H1 (cell line): ENCODE measurements at regions not wholly inside any gene's neighbourhood (a gene's known extent, or its start where the extent isn't known, plus 50 kb on each side); places are given as distances from the start of the nearest gene placed in this dataset.

ENCODE experiments used
- CTCF ChIA-PET: fragments of 300-600 bp; sonication (Branson Sonifier 250); formaldehyde crosslinking; loops from one replicate; lab custom pipeline; 2021; ENCODE audit not compliant: partially characterized antibody; lab: Charles Lee
- POLR2A ChIA-PET: fragments of 300-600 bp; sonication (Branson Sonifier 250); formaldehyde crosslinking; loops from one replicate; lab custom pipeline; 2021; ENCODE audit warnings: inconsistent platforms; ENCODE audit not compliant: partially characterized antibody; lab: Charles Lee
- DNase-seq, 2 experiments: peaks; one replicate each; pipeline versions ENCODE4 v3.0.0 to v3.0.0-alpha.2; 2010 to 2022; ENCODE audit warnings: low spot score in 2 of 2, low read depth in 1 of 2, mixed read lengths in 1 of 2
- FAIRE-seq: peaks from 2 replicates; lab custom pipeline; 2011; peaks lifted over from hg19 to GRCh38; lab: Jason Lieb, UNC
- H2AFZ ChIP-seq: 2 replicates; pipeline ENCODE4 v1.8.1; 2012; ENCODE audit warnings: low read length, inconsistent platforms
- H2AK5ac ChIP-seq: 2 replicates; pipeline ENCODE4 v1.6.1; 2013; ENCODE audit warnings: low read depth, low read length
- H2BK120ac ChIP-seq: replicated peaks from 2 replicates; pipeline ENCODE3; 2013; ENCODE audit warnings: low read depth, low read length, inconsistent platforms
- H2BK12ac ChIP-seq: 2 replicates; pipeline ENCODE4 v1.6.1; 2013; ENCODE audit warnings: low read depth, low read length
- H2BK15ac ChIP-seq: 2 replicates; pipeline ENCODE4 v1.6.1; 2013; ENCODE audit warnings: low read length
- H2BK20ac ChIP-seq: 2 replicates; pipeline ENCODE4 v1.6.1; 2013; ENCODE audit warnings: low read length
- H2BK5ac ChIP-seq: 2 replicates; pipeline ENCODE4 v1.6.1; 2013; ENCODE audit warnings: low read depth, low read length
- H3K14ac ChIP-seq: 2 replicates; pipeline ENCODE4 v1.6.1; 2013; ENCODE audit warnings: inconsistent platforms; ENCODE audit not compliant: insufficient read length
- H3K18ac ChIP-seq: 2 replicates; pipeline ENCODE4 v1.6.1; 2013; ENCODE audit warnings: low read length; ENCODE audit errors: extremely low read depth
- H3K23ac ChIP-seq: 2 replicates; pipeline ENCODE4 v1.6.1; 2013; ENCODE audit warnings: inconsistent platforms; ENCODE audit not compliant: insufficient read length
- H3K23me2 ChIP-seq: 2 replicates; pipeline ENCODE4 v1.6.1; 2013; ENCODE audit warnings: low read depth, low read length
- H3K27ac ChIP-seq: 2 replicates; pipeline ENCODE4 v1.6.1; 2011; ENCODE audit warnings: low read depth, low read length, inconsistent platforms
- H3K27me3 ChIP-seq, 4 experiments: replicated peaks in 1 of 4; 1 replicate in 1 of 4; 2 replicates in 3 of 4; pipeline versions ENCODE4 v1.6.1 to v1.8.1; 2011 to 2013; ENCODE audit warnings: low read length in 3 of 4, mild to moderate bottlenecking in 3 of 4, inconsistent platforms in 2 of 4, mixed read lengths in 2 of 4, moderate library complexity in 1 of 4; ENCODE audit not compliant: control insufficient read depth in 3 of 4, insufficient read depth in 3 of 4; ENCODE audit errors: extremely low read depth in 1 of 4
- H3K36me3 ChIP-seq, 4 experiments: 2 replicates each; pipeline versions ENCODE4 v1.6.1 to v1.8.1; 2011 to 2013; ENCODE audit warnings: mild to moderate bottlenecking in 4 of 4, low read length in 3 of 4, moderate library complexity in 2 of 4, control low read depth in 1 of 4, inconsistent platforms in 1 of 4; ENCODE audit not compliant: insufficient read depth in 4 of 4, control insufficient read depth in 2 of 4
- H3K4ac ChIP-seq: replicated peaks from 2 replicates; pipeline ENCODE3; 2013; ENCODE audit warnings: low read length, low read depth, mixed read lengths, inconsistent platforms; ENCODE audit not compliant: insufficient read length
- H3K4me1 ChIP-seq, 4 experiments: replicated peaks in 1 of 4; 1 replicate in 1 of 4; 2 replicates in 3 of 4; pipeline versions ENCODE4 v1.6.1 to v1.8.1; 2011 to 2013; ENCODE audit warnings: low read length in 3 of 4, inconsistent platforms in 2 of 4, mixed read lengths in 1 of 4; ENCODE audit not compliant: insufficient read depth in 4 of 4, control insufficient read depth in 3 of 4
- H3K4me2 ChIP-seq, 2 experiments: 2 replicates each; pipeline versions ENCODE4 v1.6.1 to v1.8.1; 2011 to 2013; ENCODE audit warnings: low read depth in 2 of 2, low read length in 2 of 2, control low read depth in 1 of 2, inconsistent platforms in 1 of 2, mild to moderate bottlenecking in 1 of 2; ENCODE audit not compliant: insufficient read depth in 1 of 2
- H3K4me3 ChIP-seq, 4 experiments: fragments of 200-600, 300-600 bp in 1 of 4; sonication (generic), shearing (Covaris generic), sonication (Bioruptor Twin) in 1 of 4; 2 replicates each; pipeline versions ENCODE4 v1.5.1 to v1.8.1; 2011 to 2016; ENCODE audit warnings: low read length in 4 of 4, low read depth in 3 of 4, control low read depth in 2 of 4, inconsistent platforms in 2 of 4, mild to moderate bottlenecking in 2 of 4, mixed read lengths in 1 of 4, moderate library complexity in 1 of 4; ENCODE audit not compliant: insufficient read depth in 2 of 4; ENCODE audit errors: extremely low read depth in 1 of 4
- H3K56ac ChIP-seq: replicated peaks from 2 replicates; pipeline ENCODE3; 2013; ENCODE audit warnings: low read depth, mild to moderate bottlenecking, mixed read lengths, low read length, inconsistent platforms; ENCODE audit not compliant: insufficient read length
- H3K79me1 ChIP-seq: 2 replicates; pipeline ENCODE4 v1.6.1; 2013; ENCODE audit warnings: low read depth, low read length, control low read depth
- H3K79me2 ChIP-seq, 2 experiments: 2 replicates each; pipeline versions ENCODE4 v1.6.1 to v1.8.1; 2012 to 2013; ENCODE audit warnings: low read length in 2 of 2, mild to moderate bottlenecking in 2 of 2, inconsistent platforms in 1 of 2; ENCODE audit not compliant: insufficient read depth in 2 of 2, control insufficient read depth in 1 of 2
- H3K9ac ChIP-seq, 4 experiments: replicated peaks in 1 of 4; 1 replicate in 1 of 4; 2 replicates in 3 of 4; pipeline versions ENCODE4 v1.6.1 to v1.8.1; 2011 to 2013; ENCODE audit warnings: low read depth in 3 of 4, low read length in 3 of 4, control low read depth in 2 of 4, mild to moderate bottlenecking in 2 of 4, moderate library complexity in 2 of 4, inconsistent platforms in 1 of 4; ENCODE audit errors: extremely low read depth in 1 of 4
- H3K9me3 ChIP-seq, 2 experiments: 2 replicates each; pipeline versions ENCODE4 v1.6.1 to v1.8.1; 2012 to 2013; ENCODE audit warnings: mild to moderate bottlenecking in 2 of 2, moderate library complexity in 2 of 2, control low read depth in 1 of 2, inconsistent platforms in 1 of 2, low read depth in 1 of 2, low read length in 1 of 2, mixed read lengths in 1 of 2; ENCODE audit not compliant: insufficient read depth in 2 of 2
- H4K20me1 ChIP-seq, 2 experiments: replicated peaks in 1 of 2; 2 replicates each; pipeline versions ENCODE3 to v1.8.1; 2011 to 2013; ENCODE audit warnings: inconsistent platforms in 2 of 2, low read length in 2 of 2, mild to moderate bottlenecking in 1 of 2; ENCODE audit not compliant: insufficient read depth in 2 of 2, control insufficient read depth in 1 of 2
- H4K5ac ChIP-seq: 2 replicates; pipeline ENCODE4 v1.6.1; 2013; ENCODE audit warnings: low read length, low read depth, mixed read lengths, inconsistent platforms; ENCODE audit not compliant: insufficient read length
- H4K8ac ChIP-seq: 2 replicates; pipeline ENCODE4 v1.8.0; 2013; ENCODE audit warnings: mild to moderate bottlenecking, moderate library complexity, low read length, inconsistent platforms; ENCODE audit not compliant: insufficient read depth; ENCODE audit errors: extremely low read depth
- H4K91ac ChIP-seq: replicated peaks from 2 replicates; pipeline ENCODE3; 2013; ENCODE audit warnings: low read length, mixed read lengths, inconsistent platforms; ENCODE audit not compliant: insufficient read length
- EGR1 ChIP-seq: IDR thresholded peaks from 2 replicates; pipeline ENCODE4 v1.6.1; 2011; ENCODE audit warnings: low read depth, low read length, borderline replicate concordance
- EZH2 ChIP-seq: fragments of 200-600 bp; sonication (generic); IDR thresholded peaks from 2 replicates; pipeline ENCODE4 v1.7.1; 2012; ENCODE audit warnings: low read depth, mild to moderate bottlenecking, moderate library complexity, low read length, inconsistent platforms; ENCODE audit not compliant: severe bottlenecking
- FOSL1 ChIP-seq: IDR thresholded peaks from 2 replicates; pipeline ENCODE4 v1.6.1; 2011; ENCODE audit warnings: mild to moderate bottlenecking, low read depth, low read length, moderate library complexity; ENCODE audit not compliant: insufficient read depth
- GABPA ChIP-seq: IDR thresholded peaks from 2 replicates; pipeline ENCODE4 v1.6.1; 2011; ENCODE audit warnings: mild to moderate bottlenecking, low read length, moderate library complexity, borderline replicate concordance; ENCODE audit not compliant: insufficient read depth
- NANOG ChIP-seq: IDR thresholded peaks from 2 replicates; pipeline ENCODE4 v1.6.1; 2011; ENCODE audit warnings: low read length, low read depth, mild to moderate bottlenecking, inconsistent platforms; ENCODE audit not compliant: insufficient read depth, poor library complexity, severe bottlenecking
- POU5F1 ChIP-seq: IDR thresholded peaks from 2 replicates; pipeline ENCODE4 v1.6.1; 2011; ENCODE audit warnings: low read depth, mild to moderate bottlenecking, low read length, moderate library complexity
- RAD21 ChIP-seq, 2 experiments: IDR thresholded peaks in 1 of 2; conservative IDR thresholded peaks in 1 of 2; 2 replicates each; pipeline ENCODE4 v1.6.1; 2011; ENCODE audit warnings: low read depth in 2 of 2, low read length in 2 of 2, improper control_type of control experiment in 1 of 2, inconsistent platforms in 1 of 2, mild to moderate bottlenecking in 1 of 2, moderate library complexity in 1 of 2
- SIRT6 ChIP-seq: IDR thresholded peaks from one replicate; pipeline ENCODE4 v1.7.1; 2012; ENCODE audit warnings: low read length, inconsistent platforms
- TBP ChIP-seq: IDR thresholded peaks from 2 replicates; pipeline ENCODE4 v1.6.1; 2011; ENCODE audit warnings: low read depth, low read length, improper control_type of control experiment
- WGBS, 2 experiments: shearing (Covaris generic) in 1 of 2; methylation state at CpG; one replicate each; pipeline versions ENCODE4 v1.1.6 to v1.1.7; 2013 to 2015; ENCODE audit warnings: low lambda C conversion rate in 2 of 2, mixed read lengths in 2 of 2, inconsistent platforms in 1 of 2, low coverage in 1 of 2, missing lambda C conversion rate in 1 of 2; ENCODE audit not compliant: insufficient replicate concordance in 2 of 2, insufficient coverage in 1 of 2, insufficient read length in 1 of 2; ENCODE audit errors: extremely low coverage in 1 of 2, missing lambda C conversion rate in 1 of 2; 5-methylcytosine and 5-hydroxymethylcytosine counted together
- TF ChIP-seq, protein P1 (sequence below): IDR thresholded peaks from 2 replicates; pipeline ENCODE4 v1.6.1; 2012; ENCODE audit warnings: inconsistent platforms

DNA sequence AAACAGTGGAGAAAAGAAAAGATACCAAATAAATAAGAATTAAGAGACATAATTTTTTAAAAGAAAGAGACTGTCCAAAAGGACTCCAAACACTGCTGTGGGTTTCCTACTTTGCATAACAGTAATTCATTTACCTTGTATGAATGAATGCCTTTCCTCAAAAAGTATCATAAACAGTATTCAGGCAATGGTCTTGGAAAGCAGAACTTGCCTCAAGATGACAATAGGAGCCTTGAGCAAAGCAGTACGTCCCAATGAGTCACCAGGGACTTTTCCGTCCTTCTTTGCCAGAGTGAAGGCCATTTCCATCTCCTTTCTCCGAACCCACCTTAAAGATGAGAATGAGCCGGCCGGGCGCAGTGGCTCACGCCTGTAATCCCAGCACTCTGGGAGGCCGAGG is 186.4 kb downstream of the ZBTB18 start:
- TF ChIP-seq, protein P1, sequence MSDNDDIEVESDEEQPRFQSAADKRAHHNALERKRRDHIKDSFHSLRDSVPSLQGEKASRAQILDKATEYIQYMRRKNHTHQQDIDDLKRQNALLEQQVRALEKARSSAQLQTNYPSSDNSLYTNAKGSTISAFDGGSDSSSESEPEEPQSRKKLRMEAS, result no peak
- TF ChIP-seq POU5F1 (no peak), EZH2 (no peak), TBP (no peak), GABPA (no peak), FOSL1 (no peak), SIRT6 (no peak), EGR1 (no peak), RAD21 (IDR thresholded peaks at IDR 0.05 in 1 of 2, conservative IDR thresholded peaks at IDR 0.05 in 1 of 2; ENCODE audit: low read depth in 2 of 2, low read length in 2 of 2) (no peak), NANOG (no peak)
- peaks cover 0 to 4% (median 0%) of the 10 kb centered on the region in 4 experiments; a peak in 2 of 7 replicates for H3K4me1 ChIP-seq
- no peak overlapping the region for H2AFZ ChIP-seq
- H3K4me3 ChIP-seq, result no peak overlapping the region
- no peak overlapping the region for H2AK5ac ChIP-seq
- CTCF ChIA-PET, result interaction anchor here (0.6 kb wide), 1 partner anchor 39 kb away, joined by 3 read pairs; no protein-coding TSS in a partner anchor
- H2BK12ac ChIP-seq, result no peak overlapping the region
- no peaks in the 10 kb centered on the region for H3K79me1 ChIP-seq
- no peak overlapping the region for H2BK120ac ChIP-seq
- POLR2A ChIA-PET, result no interaction called here
- H3K9me3 ChIP-seq, result no peaks in the 10 kb centered on the region
- no peak overlapping the region for H3K4me2 ChIP-seq
- H3K79me2 ChIP-seq, result no peaks in the 10 kb centered on the region
- no peak overlapping the region for H4K8ac ChIP-seq
- no peak overlapping the region for H2BK5ac ChIP-seq
- no peak overlapping the region for H3K56ac ChIP-seq
- FAIRE-seq (no peak), DNase-seq (no peak)
- H3K4ac ChIP-seq, result no peak overlapping the region
- no peak overlapping the region for H2BK15ac ChIP-seq
- H3K23ac ChIP-seq, result no peak overlapping the region
- no peak overlapping the region for H4K91ac ChIP-seq
- H3K14ac ChIP-seq, result no peak overlapping the region
- H3K36me3 ChIP-seq, result no peaks in the 10 kb centered on the region
- H3K27me3 ChIP-seq, result no peaks in the 10 kb centered on the region; a peak in 1 of 7 replicates
- H3K18ac ChIP-seq, result no peak overlapping the region
- no peak overlapping the region for H4K5ac ChIP-seq
- H3K23me2 ChIP-seq, result no peaks in the 10 kb centered on the region
- no peak overlapping the region for H2BK20ac ChIP-seq
- no peak overlapping the region for H3K27ac ChIP-seq
- no peaks in the 10 kb centered on the region for H4K20me1 ChIP-seq
- 95% methylated on average over 8 of the region's 8 CpGs; no CpG with 5 or more reads in 1 of the 2 experiments for WGBS, 2 experiments
- H3K9ac ChIP-seq, result no peak overlapping the region
